Stomach (tissue), 8 donors: ENCODE measurements at regions not wholly inside any gene's neighbourhood (a gene's known extent, or its start where the extent isn't known, plus 50 kb on each side); places are given as distances from the start of the nearest gene placed in this dataset.

ENCODE experiments used
- DNase-seq, 2 donors: peaks; one replicate each; pipeline versions ENCODE4 v3.0.0 to v3.0.0-alpha.2; 2013 to 2019
- H3K27ac ChIP-seq, 5 donors: fragments of 200-600 bp in 4 of 5; sonication (generic) in 4 of 5; one replicate each; pipeline ENCODE4 v1.5.1; 2013 to 2019; ENCODE audit warnings: mild to moderate bottlenecking in 1 of 5, moderate library complexity in 1 of 5
- H3K27me3 ChIP-seq, 3 donors: fragments of 200-600 bp; sonication (generic); one replicate each; pipeline ENCODE4 v1.5.1; 2017 to 2019; ENCODE audit warnings: mixed run types in 1 of 3
- H3K36me3 ChIP-seq, 4 donors: fragments of 200-600 bp; sonication (generic); 1 replicate in 3 of 4; 2 replicates in 1 of 4; pipeline ENCODE4 v1.5.1; 2016 to 2019
- H3K4me1 ChIP-seq, 4 donors: fragments of 200-600 bp; sonication (generic); one replicate each; pipeline ENCODE4 v1.5.1; 2016 to 2019
- H3K4me3 ChIP-seq, 4 donors: fragments of 200-600 bp; sonication (generic) in 3 of 4; one replicate each; pipeline ENCODE4 v1.5.1; 2016 to 2019; ENCODE audit warnings: mild to moderate bottlenecking in 1 of 4
- H3K9me3 ChIP-seq, 4 donors: fragments of 200-600 bp; sonication (generic); one replicate each; pipeline ENCODE4 v1.5.1; 2016 to 2019
- CTCF ChIP-seq, 7 experiments: fragments of 450-650 bp in 4 of 7; fragments of 200-600 bp in 3 of 7; sonication (generic) in 3 of 7; IDR thresholded peaks; one replicate each; pipeline ENCODE4 v1.5.1; 2016 to 2019; ENCODE audit warnings: antibody characterized with exemption in 7 of 7, control low read depth in 2 of 7, mild to moderate bottlenecking in 1 of 7
- EP300 ChIP-seq: sonication (generic); formaldehyde crosslinking; IDR thresholded peaks from one replicate; pipeline ENCODE4 v1.6.1; 2017; ENCODE audit warnings: antibody characterized with exemption
- POLR2A ChIP-seq, 4 donors: fragments of 450-650 bp; IDR thresholded peaks; one replicate each; pipeline ENCODE4 v1.6.1; 2016; ENCODE audit warnings: antibody characterized with exemption in 4 of 4, control low read depth in 2 of 4, mild to moderate bottlenecking in 1 of 4, moderate library complexity in 1 of 4
- POLR2AphosphoS5 ChIP-seq, 3 donors: sonication (generic); formaldehyde crosslinking; IDR thresholded peaks; one replicate each; pipeline ENCODE4 v1.6.1; 2016; ENCODE audit warnings: antibody characterized with exemption in 3 of 3
- WGBS, 5 donors: extraction: QIAGEN DNeasy Blood & Tissue Kit in 3 of 5; methylation state at CpG; one replicate each; pipeline versions ENCODE4 v1.1.5 to v1.1.7; 2013 to 2018; 5-methylcytosine and 5-hydroxymethylcytosine counted together
- intact Hi-C: fragments of 100-400 bp; cut with DNase I; formaldehyde crosslinking; loops from one replicate; pipeline ENCODE4 v1.15.1; 2023; ENCODE audit warnings: low total_unique reads
- donor health status: healthy with polysubstance abuse.
- donor health status: Bipolar disorder and iron deficiency.
- donor health status: healthy.

GRCh38 chr12:78269620-78270019, 438.9 kb downstream of the NAV3 start:
- intact Hi-C loops = no loop called here
- TF ChIP-seq EP300 (no peak), POLR2AphosphoS5 (IDR thresholded peaks at IDR 0.05) (no peak), POLR2A (IDR thresholded peaks at IDR 0.05) (no peak), CTCF (IDR thresholded peaks at IDR 0.05) (no peak)
- H3K27ac ChIP-seq = no peak overlapping the region
- H3K27me3 ChIP-seq = no peaks in the 10 kb centered on the region
- DNase-seq = no peak
- no peaks in the 10 kb centered on the region for H3K4me1 ChIP-seq
- WGBS, 5 donors = 48 to 65% (median 56%) methylated on average over 1 of the region's 1 CpG
- H3K4me3 ChIP-seq = no peak overlapping the region
- no peaks in the 10 kb centered on the region for H3K36me3 ChIP-seq
- H3K9me3 ChIP-seq = no peaks in the 10 kb centered on the region

- Histone ChIP-seq H3K4me1 (no peaks in the 10 kb centered on the region), H3K36me3 (no peaks in the 10 kb centered on the region), H3K9me3 (no peaks in the 10 kb centered on the region), H3K27ac (no peak overlapping the region), H3K4me3 (no peak overlapping the region), H3K27me3 (no peaks in the 10 kb centered on the region)
- DNase-seq = no peak
- TF ChIP-seq EP300 (no peak), POLR2A (IDR thresholded peaks at IDR 0.05) (no peak), POLR2AphosphoS5 (IDR thresholded peaks at IDR 0.05) (no peak), CTCF (IDR thresholded peaks at IDR 0.05) (no peak)
- intact Hi-C loops = no loop called here
- WGBS, 5 donors = 93 to 99% (median 97%) methylated on average over 3 of the region's 3 CpGs
Measured at GRCh38 chr12:78271546-78271945, 440.9 kb downstream of the NAV3 start.

- no peak overlapping the region for H3K4me3 ChIP-seq
- TF ChIP-seq EP300 (no peak), POLR2AphosphoS5 (IDR thresholded peaks at IDR 0.05) (no peak), CTCF (IDR thresholded peaks at IDR 0.05) (no peak)
- H3K4me1 ChIP-seq = no peaks in the 10 kb centered on the region
- intact Hi-C loops = no loop called here
- no peak for DNase-seq
- no peak overlapping the region for H3K27ac ChIP-seq
- H3K9me3 ChIP-seq = peaks cover 0 to 29% (median 13%) of the 10 kb centered on the region in 4 donors
- no peaks in the 10 kb centered on the region for H3K36me3 ChIP-seq
- no peaks in the 10 kb centered on the region for H3K27me3 ChIP-seq
- WGBS, 5 donors = 71 to 83% (median 80%) methylated on average over 2 of the region's 2 CpGs
Measured at GRCh38 chr12:78275886-78276285, 445.2 kb downstream of the NAV3 start.

GRCh38 chr12:78278706-78279190, 448.1 kb downstream of the NAV3 start:
- no peak for TF ChIP-seq CTCF (IDR thresholded peaks at IDR 0.05)
- TF ChIP-seq EP300 = no peak
- no peak for TF ChIP-seq POLR2A (IDR thresholded peaks at IDR 0.05)
- TF ChIP-seq POLR2AphosphoS5 (IDR thresholded peaks at IDR 0.05) = no peak
- no peaks in the 10 kb centered on the region for H3K36me3 ChIP-seq
- no peak overlapping the region for H3K27ac ChIP-seq
- H3K9me3 ChIP-seq = peaks cover 0 to 29% (median 13%) of the 10 kb centered on the region in 4 donors
- intact Hi-C loops = no loop called here
- no peaks in the 10 kb centered on the region for H3K4me1 ChIP-seq
- H3K27me3 ChIP-seq = no peaks in the 10 kb centered on the region
- no peak for DNase-seq
- H3K4me3 ChIP-seq = no peak overlapping the region
- 83 to 96% (median 92%) methylated on average over 2 of the region's 2 CpGs for WGBS, 5 donors
